HuH-7.5 (cell line): ENCODE measurements at regions not wholly inside any gene's neighbourhood (a gene's known extent, or its start where the extent isn't known, plus 50 kb on each side); places are given as distances from the start of the nearest gene placed in this dataset.

Source experiments
- DNase-seq: peaks from one replicate; pipeline ENCODE4 v3.0.0; 2011; ENCODE audit warnings: low spot score

GRCh38 chr5:117942861-117943519, 1045.4 kb downstream of the DTWD2 start:
- DNase-seq: no peak

- DNase-seq: no peak
These were observed 1095.1 kb downstream of the DTWD2 start for GRCh38 chr5:117893211-117893610.

GRCh38 chr5:117892360-117892759, 1096.0 kb downstream of the DTWD2 start:
- no peak for DNase-seq

DNA sequence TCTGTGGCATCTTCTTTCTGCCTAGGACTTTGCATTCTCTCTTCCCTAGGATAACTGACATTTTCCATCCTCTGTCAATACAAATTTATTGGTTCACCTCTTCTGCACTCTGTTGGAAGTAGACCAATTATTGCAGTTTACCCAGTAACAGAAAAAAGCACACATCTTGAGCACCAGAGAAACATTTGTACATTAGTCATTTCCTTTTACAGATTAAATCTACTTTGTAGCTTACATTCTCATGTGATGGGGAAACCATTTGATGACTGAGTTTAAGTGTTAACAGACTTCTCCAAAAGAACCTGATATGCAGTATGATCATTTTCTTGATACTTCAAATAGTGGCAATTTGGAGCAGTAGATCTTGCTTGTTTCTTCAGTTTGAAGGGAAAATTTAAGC, 1098.8 kb downstream of the DTWD2 start:
- DNase-seq: no peak

GRCh38 chr5:117888688-117889087, 1099.7 kb downstream of the DTWD2 start:
- no peak for DNase-seq

- DNase-seq: no peak
These were observed 1106.7 kb downstream of the DTWD2 start for GRCh38 chr5:117881426-117882230.

DNA sequence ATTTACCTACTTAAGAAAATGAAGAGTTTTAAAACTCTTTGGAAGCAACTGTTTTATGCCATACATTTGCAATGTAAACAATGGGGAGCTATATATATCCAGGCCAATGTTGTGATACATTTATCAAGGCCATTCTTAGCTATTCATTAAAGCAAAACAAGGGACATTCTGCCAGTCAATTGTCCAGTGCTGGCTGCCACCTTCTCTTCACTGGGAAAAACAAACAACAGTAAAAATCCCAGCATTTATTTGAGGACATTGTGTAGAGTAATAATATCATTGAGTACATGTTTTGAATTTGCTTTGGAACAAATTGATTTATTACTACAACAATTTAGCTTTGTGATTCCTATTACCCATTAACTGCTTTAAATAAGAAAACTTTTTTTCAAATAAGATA, 1107.4 kb downstream of the DTWD2 start:
- no peak for DNase-seq

DNA sequence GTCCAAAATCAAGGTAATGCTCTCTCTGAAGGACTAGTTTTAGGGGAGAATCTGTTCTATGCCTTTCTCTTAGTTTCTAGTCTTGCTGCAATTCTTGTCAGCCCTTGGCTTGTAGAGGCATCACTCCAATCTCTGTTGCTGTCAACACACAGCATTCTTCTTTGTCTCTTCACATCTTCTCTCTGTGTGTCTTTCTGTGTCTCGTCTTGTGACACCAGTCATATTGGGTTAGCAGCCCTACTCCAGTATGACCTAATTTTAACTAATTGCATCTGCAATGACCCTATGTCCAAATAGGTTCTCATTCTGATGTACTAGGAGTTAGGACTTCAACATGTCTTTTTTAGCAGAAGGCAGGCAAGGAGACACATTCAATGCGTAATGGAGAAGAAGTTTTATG, 1110.6 kb downstream of the DTWD2 start:
- no peak for DNase-seq

GRCh38 chr5:117872798-117873368, 1115.5 kb downstream of the DTWD2 start:
- DNase-seq: no peak

DNA sequence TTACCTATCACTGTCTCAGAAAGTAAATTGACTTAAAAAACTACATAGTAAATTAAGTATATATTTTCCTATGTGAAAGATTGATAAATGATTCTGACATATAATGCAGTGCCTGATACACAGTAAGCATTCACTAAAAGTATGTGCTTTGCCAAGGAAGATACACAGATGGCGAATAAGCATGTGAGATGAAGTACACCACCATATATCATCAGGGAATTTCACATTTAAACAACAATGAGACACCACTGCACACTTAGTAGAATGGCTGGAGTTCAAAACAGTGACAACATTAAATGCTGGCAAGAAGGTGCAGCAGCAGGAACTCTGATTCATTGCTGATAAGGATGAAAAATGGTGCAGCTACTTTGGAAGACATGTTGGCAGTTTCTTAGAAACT, 1118.8 kb downstream of the DTWD2 start:
- no peak for DNase-seq

GRCh38 chr5:117863586-117864296, 1124.6 kb downstream of the DTWD2 start:
- no peak for DNase-seq

DNA sequence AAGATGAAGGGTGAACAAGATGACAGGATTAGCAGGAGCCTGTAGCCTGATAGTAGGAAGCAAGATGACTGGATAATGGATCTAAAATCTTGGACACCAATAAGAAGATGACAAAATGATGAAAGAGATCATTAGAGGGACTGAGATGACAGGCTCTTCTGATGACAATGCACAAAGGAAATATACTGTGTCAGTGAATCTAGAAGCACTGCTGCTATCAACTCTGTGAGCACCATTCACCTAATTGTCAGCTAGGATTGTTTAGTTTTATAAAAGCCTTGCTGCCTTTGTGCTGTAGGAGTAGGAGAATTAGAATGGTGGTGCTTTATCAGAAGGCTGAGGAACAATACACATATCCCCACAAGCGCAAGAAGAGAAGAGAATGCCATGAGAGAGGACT, 1127.8 kb downstream of the DTWD2 start:
- DNase-seq: no peak

DNA sequence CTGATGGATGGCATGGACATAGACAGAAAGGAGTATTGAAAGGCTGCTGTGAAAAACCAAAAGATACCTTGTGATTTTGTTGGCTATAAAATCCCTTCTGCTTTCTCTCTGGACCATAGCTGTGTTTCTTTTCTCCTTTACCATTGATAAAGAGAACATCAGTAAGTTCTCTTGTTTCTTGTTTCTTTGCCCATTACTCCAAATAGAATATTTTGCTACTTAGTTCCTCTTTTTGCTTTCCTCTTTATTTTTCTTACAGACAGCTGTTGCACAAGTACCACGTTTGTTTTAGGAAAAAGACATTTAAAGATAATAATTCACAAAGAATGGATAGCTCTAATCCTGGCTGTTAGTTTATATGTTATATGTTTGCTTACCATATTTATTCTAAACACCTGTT, 1129.2 kb downstream of the DTWD2 start:
- DNase-seq: no peak

GRCh38 chr5:117856713-117857112, 1131.6 kb downstream of the DTWD2 start:
- no peak for DNase-seq

- no peak for DNase-seq
These were observed 1150.6 kb downstream of the DTWD2 start for GRCh38 chr5:117837786-117838185.

DNA sequence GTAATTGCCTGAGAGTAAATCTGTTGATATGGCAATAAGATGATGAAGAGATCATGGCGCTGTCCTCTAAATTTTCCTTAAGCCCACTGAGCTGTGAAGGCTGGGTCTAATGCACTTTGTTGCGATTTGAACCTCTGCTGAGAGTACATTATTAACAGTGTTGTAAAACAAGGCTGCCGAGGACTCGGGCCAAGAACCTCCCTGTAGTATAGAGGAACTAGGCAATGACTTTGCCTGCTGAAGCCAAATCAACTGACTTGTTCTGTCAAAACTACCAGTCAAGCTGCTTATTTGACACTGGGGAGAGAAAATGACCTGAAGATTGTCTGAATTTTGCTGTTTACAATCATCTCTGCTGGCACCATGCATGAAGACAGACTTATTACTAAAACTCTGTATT, 1154.7 kb downstream of the DTWD2 start:
- no peak for DNase-seq

DNA sequence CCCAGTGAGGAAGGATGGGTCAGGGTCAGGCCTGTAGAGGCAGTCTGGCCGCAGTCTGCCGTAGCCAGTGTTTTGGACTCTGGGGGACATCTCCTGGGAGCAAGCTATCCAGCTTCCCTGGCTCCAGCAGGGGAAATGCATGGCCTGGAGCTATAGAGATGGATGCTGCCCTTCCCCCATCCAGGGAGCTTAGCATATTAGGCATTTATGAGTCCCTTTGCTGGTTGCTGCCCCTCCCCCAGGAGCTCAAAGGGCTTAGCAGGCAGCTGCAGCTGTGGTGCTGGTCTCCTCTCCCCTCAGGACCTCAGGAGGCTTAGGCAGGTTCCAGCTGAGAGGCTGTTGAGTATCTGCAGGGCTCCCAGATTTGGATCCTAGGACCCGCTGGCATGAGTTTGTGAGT, 1158.7 kb downstream of the DTWD2 start:
- DNase-seq: no peak

DNA sequence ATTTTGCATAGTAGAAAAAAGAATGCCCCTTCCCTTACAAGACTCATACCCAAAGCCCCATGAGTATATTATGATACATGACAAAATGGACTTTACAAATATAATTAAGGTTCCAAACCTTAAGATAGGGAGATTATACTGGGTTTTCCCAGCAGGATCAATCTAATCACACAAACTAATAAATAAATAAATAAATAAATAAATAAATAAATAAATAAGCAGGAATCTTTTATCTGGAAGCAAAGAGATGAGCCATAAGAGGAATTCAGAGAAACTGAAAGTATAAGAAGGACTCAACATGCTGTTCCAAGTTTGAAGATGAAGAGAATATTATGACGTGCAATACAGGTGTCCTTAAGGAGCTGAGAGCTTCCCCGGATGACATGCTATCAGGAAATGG, 1174.5 kb downstream of the DTWD2 start:
- DNase-seq: no peak

- DNase-seq: no peak
These were observed 1175.5 kb downstream of the DTWD2 start for GRCh38 chr5:117812861-117813260.

DNA sequence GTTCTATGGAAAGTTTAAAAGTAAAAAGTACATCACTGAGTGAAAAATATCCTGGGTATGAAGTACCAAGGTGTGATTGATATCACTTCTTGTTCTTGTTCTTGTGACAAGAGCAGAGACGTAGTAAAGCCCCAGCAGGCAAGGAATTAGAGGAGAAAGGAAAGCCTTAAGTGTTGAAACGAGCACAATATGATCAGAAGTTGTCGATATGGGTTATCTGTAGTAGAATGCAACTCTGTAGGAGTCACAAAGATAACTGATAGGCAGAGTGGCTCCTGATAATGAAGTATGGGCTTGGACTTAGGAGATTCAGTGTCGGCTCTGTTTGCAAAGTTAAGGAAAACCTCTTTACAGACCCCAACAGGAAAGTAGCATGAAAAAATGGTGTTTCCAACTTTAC, 1179.1 kb downstream of the DTWD2 start:
- DNase-seq: no peak

DNA sequence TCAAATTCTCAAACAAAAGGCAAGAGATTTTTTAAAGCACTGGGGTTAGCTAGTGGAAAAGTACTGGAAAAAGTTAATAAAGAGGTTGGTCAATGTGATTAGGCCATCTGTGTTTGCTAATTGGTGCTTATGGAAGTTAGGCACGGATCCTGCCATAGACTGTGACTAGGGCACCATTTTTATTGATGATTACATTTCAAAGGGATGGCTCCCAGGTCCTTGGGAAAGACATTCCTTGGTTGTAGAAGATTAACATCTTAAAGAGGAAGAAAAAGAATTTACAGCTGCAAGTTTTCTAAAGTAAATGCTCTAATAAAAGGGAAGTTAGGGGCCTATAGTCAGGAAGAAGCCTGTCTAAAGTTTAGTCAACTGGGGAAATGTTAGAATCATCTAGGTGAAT, 1183.3 kb downstream of the DTWD2 start:
- no peak for DNase-seq

DNA sequence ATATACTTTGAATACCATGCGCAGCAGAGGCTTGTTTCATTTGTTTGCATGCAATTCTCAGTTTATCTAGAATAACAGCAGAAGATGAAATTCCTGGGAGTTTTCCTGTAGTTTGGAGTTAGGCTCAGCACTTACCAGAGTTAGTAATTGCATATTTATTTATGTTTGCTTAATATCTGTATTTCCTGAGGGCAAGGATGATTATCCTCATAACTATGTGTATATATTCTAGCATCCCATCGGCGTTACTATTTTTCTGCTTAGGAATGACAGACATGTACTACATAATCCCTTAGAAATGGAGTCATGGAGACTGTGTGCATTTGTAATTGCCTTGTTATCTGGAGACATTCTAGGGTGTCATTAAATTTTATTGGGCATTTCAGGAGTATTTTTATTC, 1184.8 kb downstream of the DTWD2 start:
- no peak for DNase-seq

DNA sequence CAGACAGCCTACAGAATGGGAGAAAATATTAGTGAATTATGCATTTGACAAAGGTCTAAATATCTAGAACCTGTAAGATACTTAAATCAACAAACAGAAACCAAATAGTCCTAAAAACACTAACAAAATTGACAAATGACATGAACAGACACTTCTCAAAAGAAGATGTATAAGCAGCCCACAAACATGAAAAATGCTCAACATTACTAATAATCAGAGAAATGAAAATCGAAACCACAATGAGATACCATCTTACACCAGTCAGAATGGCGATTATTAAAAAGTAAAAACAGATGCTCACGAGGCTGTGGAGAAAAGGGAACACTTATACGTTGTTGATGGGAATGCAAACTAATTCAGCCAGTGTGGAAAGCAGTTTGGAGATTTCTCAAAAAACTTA, 1186.8 kb downstream of the DTWD2 start:
- DNase-seq: no peak
